ENCODE measurements at regions not wholly inside any gene's neighbourhood (a gene's known extent, or its start where the extent isn't known, plus 50 kb on each side); places are given as distances from the start of the nearest gene placed in this dataset.

- Histone ChIP-seq H3K27me3 (ENCODE audit: control insufficient read depth, insufficient read depth, low read length) (no peaks in the 10 kb centered on the region), H3K9me3 (ENCODE audit: control insufficient read depth in 2 of 2, low read length in 2 of 2) (no peaks in the 10 kb centered on the region), H3K4me1 (ENCODE audit: control insufficient read depth, insufficient read depth, low read length, poor library complexity, severe bottlenecking) (no peaks in the 10 kb centered on the region), H3K36me3 (ENCODE audit: control insufficient read depth, insufficient read depth, low read length) (no peaks in the 10 kb centered on the region), H3K4me3 (ENCODE audit: low read depth, low read length) (peak overlapping the region; percentile 70), H3K27ac (ENCODE audit: insufficient read depth, low read length, poor library complexity, severe bottlenecking) (no peak overlapping the region)
- Mint-ChIP-seq H3K9me3 (peaks cover 0 to 3% (median 0%) of the 10 kb centered on the region in 7 donors), H3K4me3 (peak overlapping the region in 3 of 4 donors; percentile 62 to 81 (median 66)), H3K27ac (peak overlapping the region in 2 of 3 donors; percentile 42 to 59), H3K4me1 (peaks cover 0 to 12% (median 8%) of the 10 kb centered on the region in 4 donors), H3K27me3 (no peaks in the 10 kb centered on the region), H3K36me3 (no peaks in the 10 kb centered on the region)
- peak in 2 of 3 donors; percentile 10 to 55 for DNase-seq
- ATAC-seq (ENCODE audit: low read depth in 2 of 2) = no peak
Observed at GRCh38 chr10:33487014-33487776, 152.7 kb upstream of the NRP1 start.

- Mint-ChIP-seq H3K9me3 (peaks cover 0 to 3% (median 0%) of the 10 kb centered on the region in 7 donors), H3K36me3 (no peaks in the 10 kb centered on the region), H3K4me1 (peaks cover 0 to 12% (median 8%) of the 10 kb centered on the region in 4 donors), H3K4me3 (no peak overlapping the region), H3K27me3 (no peaks in the 10 kb centered on the region), H3K27ac (no peak overlapping the region)
- Histone ChIP-seq H3K4me1 (ENCODE audit: control insufficient read depth, insufficient read depth, low read length, poor library complexity, severe bottlenecking) (no peaks in the 10 kb centered on the region), H3K9me3 (ENCODE audit: control insufficient read depth in 2 of 2, low read length in 2 of 2) (no peaks in the 10 kb centered on the region), H3K36me3 (ENCODE audit: control insufficient read depth, insufficient read depth, low read length) (no peaks in the 10 kb centered on the region), H3K4me3 (ENCODE audit: low read depth, low read length) (no peak overlapping the region), H3K27ac (ENCODE audit: insufficient read depth, low read length, poor library complexity, severe bottlenecking) (no peak overlapping the region), H3K27me3 (ENCODE audit: control insufficient read depth, insufficient read depth, low read length) (no peaks in the 10 kb centered on the region)
- no peak for ATAC-seq (ENCODE audit: low read depth in 2 of 2)
- no peak for DNase-seq
Observed at GRCh38 chr10:33485276-33485675, 150.8 kb upstream of the NRP1 start.

- Mint-ChIP-seq H3K27ac (no peak overlapping the region), H3K4me3 (no peak overlapping the region), H3K4me1 (peaks cover 0 to 12% (median 8%) of the 10 kb centered on the region in 4 donors), H3K9me3 (peaks cover 0 to 3% (median 0%) of the 10 kb centered on the region in 7 donors), H3K27me3 (no peaks in the 10 kb centered on the region), H3K36me3 (no peaks in the 10 kb centered on the region)
- H3K36me3 ChIP-seq (ENCODE audit: control insufficient read depth, insufficient read depth, low read length) = no peaks in the 10 kb centered on the region
- ATAC-seq (ENCODE audit: low read depth in 2 of 2) = no peak
- H3K27me3 ChIP-seq (ENCODE audit: control insufficient read depth, insufficient read depth, low read length) = no peaks in the 10 kb centered on the region
- no peak for DNase-seq
- no peak overlapping the region for H3K27ac ChIP-seq (ENCODE audit: insufficient read depth, low read length, poor library complexity, severe bottlenecking)
- no peaks in the 10 kb centered on the region for H3K9me3 ChIP-seq (ENCODE audit: control insufficient read depth in 2 of 2, low read length in 2 of 2)
- H3K4me3 ChIP-seq (ENCODE audit: low read depth, low read length) = no peak overlapping the region
- no peaks in the 10 kb centered on the region for H3K4me1 ChIP-seq (ENCODE audit: control insufficient read depth, insufficient read depth, low read length, poor library complexity, severe bottlenecking)
Observed at GRCh38 chr10:33484787-33485186, 150.3 kb upstream of the NRP1 start.

GRCh38 chr10:33483816-33484190, 149.3 kb upstream of the NRP1 start:
- DNase-seq = no peak
- Histone ChIP-seq H3K36me3 (ENCODE audit: control insufficient read depth, insufficient read depth, low read length) (no peaks in the 10 kb centered on the region), H3K4me3 (ENCODE audit: low read depth, low read length) (no peak overlapping the region), H3K4me1 (ENCODE audit: control insufficient read depth, insufficient read depth, low read length, poor library complexity, severe bottlenecking) (no peaks in the 10 kb centered on the region), H3K9me3 (ENCODE audit: control insufficient read depth in 2 of 2, low read length in 2 of 2) (no peaks in the 10 kb centered on the region), H3K27me3 (ENCODE audit: control insufficient read depth, insufficient read depth, low read length) (no peaks in the 10 kb centered on the region), H3K27ac (ENCODE audit: insufficient read depth, low read length, poor library complexity, severe bottlenecking) (no peak overlapping the region)
- Mint-ChIP-seq H3K4me1 (peaks cover 0 to 12% (median 8%) of the 10 kb centered on the region in 4 donors), H3K36me3 (no peaks in the 10 kb centered on the region), H3K27ac (no peak overlapping the region), H3K4me3 (no peak overlapping the region), H3K9me3 (peaks cover 0 to 3% (median 0%) of the 10 kb centered on the region in 7 donors), H3K27me3 (no peaks in the 10 kb centered on the region)
- ATAC-seq (ENCODE audit: low read depth in 2 of 2) = no peak

- no peak overlapping the region for H3K27ac ChIP-seq (ENCODE audit: insufficient read depth, low read length, poor library complexity, severe bottlenecking)
- ATAC-seq (ENCODE audit: low read depth in 2 of 2) (no peak), DNase-seq (no peak)
- no peaks in the 10 kb centered on the region for H3K27me3 ChIP-seq (ENCODE audit: control insufficient read depth, insufficient read depth, low read length)
- no peak overlapping the region for H3K4me3 ChIP-seq (ENCODE audit: low read depth, low read length)
- no peaks in the 10 kb centered on the region for H3K9me3 ChIP-seq (ENCODE audit: control insufficient read depth in 2 of 2, low read length in 2 of 2)
- Mint-ChIP-seq H3K9me3 (peaks cover 0 to 3% (median 0%) of the 10 kb centered on the region in 7 donors), H3K27ac (no peak overlapping the region), H3K36me3 (no peaks in the 10 kb centered on the region), H3K4me3 (no peak overlapping the region), H3K4me1 (peaks cover 0 to 12% (median 8%) of the 10 kb centered on the region in 4 donors), H3K27me3 (no peaks in the 10 kb centered on the region)
- H3K4me1 ChIP-seq (ENCODE audit: control insufficient read depth, insufficient read depth, low read length, poor library complexity, severe bottlenecking) = no peaks in the 10 kb centered on the region
- no peaks in the 10 kb centered on the region for H3K36me3 ChIP-seq (ENCODE audit: control insufficient read depth, insufficient read depth, low read length)
Observed at GRCh38 chr10:33483124-33483815, 148.8 kb upstream of the NRP1 start.

- H3K4me1 ChIP-seq (ENCODE audit: control insufficient read depth, insufficient read depth, low read length, poor library complexity, severe bottlenecking) = no peaks in the 10 kb centered on the region
- H3K9me3 ChIP-seq (ENCODE audit: control insufficient read depth in 2 of 2, low read length in 2 of 2) = no peaks in the 10 kb centered on the region
- no peak overlapping the region for H3K27ac Mint-ChIP-seq
- H3K36me3 ChIP-seq (ENCODE audit: control insufficient read depth, insufficient read depth, low read length) = no peaks in the 10 kb centered on the region
- no peaks in the 10 kb centered on the region for H3K36me3 Mint-ChIP-seq
- peaks cover 0 to 12% (median 8%) of the 10 kb centered on the region in 4 donors for H3K4me1 Mint-ChIP-seq
- DNase-seq (no peak), ATAC-seq (ENCODE audit: low read depth in 2 of 2) (no peak)
- no peaks in the 10 kb centered on the region for H3K27me3 Mint-ChIP-seq
- no peak overlapping the region for H3K4me3 ChIP-seq (ENCODE audit: low read depth, low read length)
- no peaks in the 10 kb centered on the region for H3K27me3 ChIP-seq (ENCODE audit: control insufficient read depth, insufficient read depth, low read length)
- peaks cover 0 to 3% (median 0%) of the 10 kb centered on the region in 7 donors for H3K9me3 Mint-ChIP-seq
- no peak overlapping the region for H3K4me3 Mint-ChIP-seq
- H3K27ac ChIP-seq (ENCODE audit: insufficient read depth, low read length, poor library complexity, severe bottlenecking) = no peak overlapping the region
Observed at GRCh38 chr10:33482486-33482885, 148.0 kb upstream of the NRP1 start.

- Mint-ChIP-seq H3K27ac (no peak overlapping the region), H3K9me3 (peaks cover 0 to 2% (median 0%) of the 10 kb centered on the region in 7 donors), H3K36me3 (no peaks in the 10 kb centered on the region), H3K4me3 (no peak overlapping the region), H3K27me3 (no peaks in the 10 kb centered on the region), H3K4me1 (peaks cover 0 to 2% (median 0%) of the 10 kb centered on the region in 4 donors)
- no peak overlapping the region for H3K27ac ChIP-seq (ENCODE audit: insufficient read depth, low read length, poor library complexity, severe bottlenecking)
- H3K36me3 ChIP-seq (ENCODE audit: control insufficient read depth, insufficient read depth, low read length) = no peaks in the 10 kb centered on the region
- DNase-seq (no peak), ATAC-seq (ENCODE audit: low read depth in 2 of 2) (no peak)
- no peaks in the 10 kb centered on the region for H3K9me3 ChIP-seq (ENCODE audit: control insufficient read depth in 2 of 2, low read length in 2 of 2)
- H3K27me3 ChIP-seq (ENCODE audit: control insufficient read depth, insufficient read depth, low read length) = no peaks in the 10 kb centered on the region
- no peak overlapping the region for H3K4me3 ChIP-seq (ENCODE audit: low read depth, low read length)
- H3K4me1 ChIP-seq (ENCODE audit: control insufficient read depth, insufficient read depth, low read length, poor library complexity, severe bottlenecking) = no peaks in the 10 kb centered on the region
Observed at GRCh38 chr10:33481184-33481583, 146.7 kb upstream of the NRP1 start.

Measured in CD4-positive, CD25-positive, alpha-beta regulatory T cell (primary cell).